GM12873 (cell line): ENCODE measurements at regions not wholly inside any gene's neighbourhood (a gene's known extent, or its start where the extent isn't known, plus 50 kb on each side); places are given as distances from the start of the nearest gene placed in this dataset.

Source experiments
- CTCF ChIP-seq: IDR thresholded peaks from 2 replicates; pipeline ENCODE4 v1.5.1; 2012; ENCODE audit warnings: low read depth, mild to moderate bottlenecking, moderate library complexity, low read length, control low read depth; ENCODE audit not compliant: insufficient read depth; ENCODE audit errors: missing control alignments

DNA sequence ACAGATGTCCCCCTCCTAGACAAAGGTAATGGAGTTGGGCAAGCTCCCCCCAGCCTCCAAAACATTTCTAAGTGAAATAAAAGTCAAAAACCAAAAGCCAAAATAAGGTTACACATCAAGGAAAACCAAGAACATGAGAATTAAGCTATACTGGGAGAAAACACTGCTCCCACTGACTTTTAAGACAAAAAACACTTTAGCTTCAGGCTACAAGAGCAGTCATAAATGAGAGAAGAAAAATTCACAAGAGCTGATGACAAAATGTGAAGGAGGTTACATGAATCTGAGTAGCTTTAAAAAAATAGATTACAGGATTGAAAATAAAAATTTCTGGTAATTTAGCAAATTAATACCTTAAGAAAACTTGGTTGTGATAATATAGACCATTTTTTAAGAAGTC, 1370.3 kb upstream of the CDH9 start:
- no peak for TF ChIP-seq CTCF

DNA sequence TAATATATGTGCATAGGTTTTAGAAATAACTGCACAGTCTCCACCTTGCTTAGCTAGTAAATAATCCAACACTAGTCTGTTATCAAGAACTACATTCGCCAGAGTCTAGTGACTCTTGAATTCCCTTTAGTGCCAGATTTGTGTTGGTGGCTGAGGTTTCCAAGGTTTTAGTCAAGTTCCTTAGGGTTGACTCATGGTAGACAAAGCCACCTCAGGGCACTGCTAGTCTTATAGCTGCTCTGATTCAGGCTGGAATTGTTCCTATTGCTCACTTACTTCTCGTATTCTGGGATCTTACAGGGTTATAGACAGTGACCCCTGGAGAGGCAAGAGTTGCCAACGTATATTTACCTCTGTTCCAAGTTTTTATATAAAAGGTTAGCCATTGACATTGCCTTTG, 1369.8 kb upstream of the CDH9 start:
- no peak for TF ChIP-seq CTCF

GRCh38 chr5:28404363-28405071, 1366.1 kb upstream of the CDH9 start:
- no peak for TF ChIP-seq CTCF

DNA sequence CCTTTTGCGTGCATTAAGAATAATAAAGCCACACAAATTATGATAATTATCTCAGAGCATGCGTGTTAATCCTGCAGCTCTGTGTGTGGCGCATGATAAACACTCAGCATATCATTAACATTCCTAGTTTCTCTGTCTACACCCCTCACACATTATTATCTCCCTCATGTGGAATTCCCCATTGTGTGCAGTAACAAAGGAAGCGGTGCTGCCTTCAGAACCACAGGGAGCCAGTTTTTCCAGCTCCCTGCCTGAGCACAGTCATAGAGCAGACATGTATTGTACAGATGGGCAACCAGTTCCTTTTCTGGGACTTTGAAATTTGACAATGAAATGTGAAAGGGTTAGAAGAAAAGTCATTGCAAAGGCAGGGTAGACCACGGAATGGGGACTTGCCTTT, 1365.5 kb upstream of the CDH9 start:
- no peak for TF ChIP-seq CTCF

GRCh38 chr5:28402590-28403301, 1364.4 kb upstream of the CDH9 start:
- no peak for TF ChIP-seq CTCF

DNA sequence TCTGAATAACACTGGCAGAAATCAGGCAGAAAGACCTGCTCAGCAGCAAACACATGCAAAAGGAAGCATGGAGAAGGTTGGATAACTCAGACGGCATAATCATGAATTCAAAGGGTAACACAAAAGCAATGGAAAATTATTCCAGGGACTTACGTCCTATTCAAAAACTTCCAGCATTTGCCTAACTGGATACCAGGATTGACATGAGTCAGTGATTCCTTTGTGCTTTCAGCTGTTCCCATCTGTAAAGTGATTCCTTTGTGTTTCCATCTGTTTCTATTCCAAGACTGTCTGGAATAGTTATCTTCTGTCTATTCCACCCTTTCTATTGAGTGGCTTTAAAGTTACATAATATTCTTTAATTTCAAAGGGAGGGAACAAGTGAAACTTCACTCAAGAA, 1361.7 kb upstream of the CDH9 start:
- TF ChIP-seq CTCF: no peak

DNA sequence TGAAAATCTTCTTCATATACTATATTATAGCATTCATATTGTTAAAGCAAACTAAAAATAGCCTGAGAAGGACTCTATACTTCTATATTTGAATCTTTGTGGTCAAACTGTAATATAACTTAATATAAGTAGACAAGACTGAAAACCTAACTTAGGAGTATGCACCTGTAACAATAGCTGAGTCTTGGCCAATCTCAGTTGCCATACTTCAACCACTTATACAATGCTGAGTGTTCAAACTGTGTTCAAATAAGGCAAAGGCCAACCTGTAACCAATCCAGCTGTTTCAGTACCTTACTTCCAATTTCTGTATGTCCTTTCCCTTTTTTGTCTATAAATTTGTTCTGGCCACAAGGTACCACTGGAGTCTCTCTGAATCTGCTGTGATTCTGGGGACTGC, 1360.8 kb upstream of the CDH9 start:
- TF ChIP-seq CTCF: no peak
